NCI-H2081 (cell line): ENCODE measurements at regions not wholly inside any gene's neighbourhood (a gene's known extent, or its start where the extent isn't known, plus 50 kb on each side); places are given as distances from the start of the nearest gene placed in this dataset.
"Not testable (repeated sequence)": the region's sequence is repeated elsewhere in the genome, so short reads cannot be mapped to it uniquely, and the experiment has no call there.

Experiments used
- DNase-seq, 2 experiments: peaks; one replicate each; lab custom pipeline; 2025; lab: John Stamatoyannopoulos, UW

DNA sequence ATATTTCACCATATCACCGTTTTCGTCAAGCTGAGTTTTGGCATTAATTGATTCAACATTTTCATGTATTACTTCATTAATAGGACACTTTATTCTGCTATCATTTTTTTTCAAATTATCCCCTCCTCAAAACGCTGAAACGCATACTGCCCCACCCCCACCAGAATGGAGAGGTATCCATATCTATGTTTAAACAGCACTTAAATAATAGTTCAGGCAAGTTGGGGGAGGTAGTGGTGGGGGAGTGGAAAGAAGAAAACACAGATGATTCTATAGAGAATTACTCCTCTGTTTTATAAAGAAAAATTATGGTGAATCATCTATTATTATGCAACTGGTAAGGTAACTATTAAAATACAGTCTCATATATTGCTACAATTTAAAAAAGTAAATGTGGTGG, 314.4 kb upstream of the ZEB2 start:
- no peak for DNase-seq

DNA sequence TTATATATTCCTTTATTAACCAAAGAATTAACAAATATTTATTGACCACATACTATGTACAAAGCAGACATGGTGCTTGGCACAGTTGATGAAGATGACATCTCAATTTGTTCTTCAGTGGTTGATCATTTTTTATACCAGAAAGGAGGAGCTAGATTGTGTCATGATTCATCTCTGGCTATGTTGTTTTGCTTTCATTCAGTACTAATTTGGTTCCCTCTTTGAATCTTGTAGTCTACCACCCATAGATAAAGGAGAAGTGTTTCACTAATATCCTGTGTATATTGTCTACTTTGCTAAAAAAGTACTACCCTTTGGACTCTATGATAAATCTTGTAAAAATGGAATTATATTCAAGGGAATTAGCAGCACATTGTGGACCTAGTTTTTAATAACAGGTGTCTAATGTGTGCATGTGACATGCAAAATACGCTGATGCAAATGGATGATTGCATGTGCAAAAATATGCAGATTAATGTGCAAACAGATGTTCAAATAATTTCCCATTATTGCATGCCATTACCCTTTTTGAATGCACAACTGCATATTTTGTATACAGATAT, 313.2 kb upstream of the ZEB2 start:
- DNase-seq, result no peak

DNA sequence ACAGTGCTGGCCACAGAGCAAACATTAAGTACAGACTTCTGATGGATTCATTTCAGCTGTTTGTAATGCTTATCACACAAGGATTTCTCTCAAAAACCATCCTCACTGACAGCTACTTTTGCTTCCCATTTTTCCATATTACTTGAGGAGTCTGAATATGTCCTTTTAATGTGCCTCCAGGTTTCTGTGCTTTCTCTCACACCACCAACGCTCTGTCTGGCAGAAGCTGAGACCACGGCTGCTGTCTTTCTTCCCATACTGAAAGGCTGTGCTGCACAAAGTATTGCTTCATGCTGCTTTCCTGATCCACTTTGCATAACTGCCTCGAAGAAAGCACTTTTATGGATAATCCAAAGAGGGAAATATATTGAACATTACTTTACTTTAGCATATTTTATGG, 312.1 kb upstream of the ZEB2 start:
- DNase-seq, result no peak

DNA sequence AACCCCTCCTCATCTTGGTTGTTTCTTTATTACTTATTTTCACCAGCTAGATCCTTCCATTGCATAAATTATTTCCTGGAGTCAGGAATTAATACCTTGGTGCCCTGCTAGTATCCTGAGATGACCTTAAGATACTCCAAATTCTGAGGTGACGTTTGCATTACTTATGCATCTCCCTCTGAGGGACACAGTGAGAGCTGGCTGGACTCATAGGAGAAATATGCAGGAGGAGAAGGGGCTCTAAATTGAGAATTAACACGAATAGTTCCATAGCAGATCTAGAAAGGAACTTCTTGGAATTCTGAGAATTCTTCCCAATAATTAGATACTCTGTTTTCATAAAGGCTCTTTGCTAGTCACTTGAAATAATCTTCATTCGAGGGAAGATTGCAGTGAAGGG, 310.6 kb upstream of the ZEB2 start:
- no peak for DNase-seq

DNA sequence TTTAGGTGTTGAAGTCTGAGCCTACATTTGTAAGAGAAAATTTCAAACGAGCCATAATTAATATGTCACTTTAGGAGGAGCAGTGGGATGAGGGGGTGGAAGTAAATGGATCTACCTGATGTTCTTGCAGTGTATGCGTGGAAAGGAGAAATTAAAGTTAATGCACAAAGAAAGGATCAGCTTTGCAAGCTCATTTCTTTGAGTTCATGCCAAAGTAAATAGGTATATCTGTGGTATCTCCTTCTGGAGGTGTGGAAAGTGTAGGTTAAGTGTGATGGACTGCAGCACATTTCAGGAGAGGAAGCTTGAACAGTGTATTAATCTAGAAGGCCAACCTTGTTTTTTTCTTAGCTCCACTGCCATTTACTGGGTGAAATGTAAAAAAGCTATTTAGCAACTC, 307.5 kb upstream of the ZEB2 start:
- DNase-seq, result no peak

DNA sequence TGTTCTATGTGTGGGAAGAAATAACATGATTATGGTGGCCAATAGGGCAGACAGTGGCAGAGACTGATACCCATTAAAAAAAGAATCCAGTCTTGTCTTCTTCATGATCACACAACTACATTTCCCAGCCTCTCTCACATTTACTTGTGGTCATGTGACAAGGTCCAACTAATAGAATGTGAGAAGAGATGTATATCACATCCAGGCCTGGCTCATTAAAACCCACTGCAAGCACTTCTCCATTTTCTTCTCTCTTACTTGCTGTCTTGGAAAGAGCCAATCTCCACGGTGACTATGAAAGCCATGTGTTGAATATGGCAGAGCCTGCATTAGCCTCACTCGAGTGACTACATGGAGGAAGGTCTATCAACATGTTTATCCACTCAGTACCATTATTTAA, 306.2 kb upstream of the ZEB2 start:
- no peak for DNase-seq

DNA sequence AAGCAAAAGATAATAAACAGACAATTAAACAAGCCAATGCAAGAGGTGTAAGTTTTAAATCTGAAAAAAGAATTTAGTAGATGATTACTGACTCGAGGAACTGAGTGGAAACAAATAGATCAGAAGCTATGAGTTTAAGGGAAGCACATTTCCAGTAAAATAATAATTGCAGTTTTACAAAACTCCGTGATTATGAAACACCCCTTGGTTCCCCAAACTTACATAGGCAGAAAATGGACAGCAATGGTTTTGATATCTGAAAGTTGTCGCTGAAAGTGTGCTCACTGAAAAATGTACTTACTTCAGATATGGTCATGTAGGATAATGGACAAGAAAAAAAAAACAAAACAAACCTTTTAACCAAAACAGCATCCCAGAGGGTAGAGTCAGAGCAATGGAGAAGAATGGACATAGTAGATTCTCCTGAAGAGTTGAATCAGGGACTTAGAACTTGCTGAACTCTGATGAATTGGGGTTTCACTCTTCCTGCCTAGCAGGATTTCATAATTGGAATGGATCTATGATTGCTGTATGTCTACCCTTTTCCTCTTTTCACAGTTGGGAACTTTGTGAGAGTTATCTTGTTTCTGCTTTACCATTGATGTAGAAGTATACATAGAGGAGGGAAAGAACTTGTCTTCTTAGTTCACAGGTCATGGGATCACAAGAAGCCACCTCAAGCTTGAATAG, 305.6 kb upstream of the ZEB2 start:
- DNase-seq, result no peak

DNA sequence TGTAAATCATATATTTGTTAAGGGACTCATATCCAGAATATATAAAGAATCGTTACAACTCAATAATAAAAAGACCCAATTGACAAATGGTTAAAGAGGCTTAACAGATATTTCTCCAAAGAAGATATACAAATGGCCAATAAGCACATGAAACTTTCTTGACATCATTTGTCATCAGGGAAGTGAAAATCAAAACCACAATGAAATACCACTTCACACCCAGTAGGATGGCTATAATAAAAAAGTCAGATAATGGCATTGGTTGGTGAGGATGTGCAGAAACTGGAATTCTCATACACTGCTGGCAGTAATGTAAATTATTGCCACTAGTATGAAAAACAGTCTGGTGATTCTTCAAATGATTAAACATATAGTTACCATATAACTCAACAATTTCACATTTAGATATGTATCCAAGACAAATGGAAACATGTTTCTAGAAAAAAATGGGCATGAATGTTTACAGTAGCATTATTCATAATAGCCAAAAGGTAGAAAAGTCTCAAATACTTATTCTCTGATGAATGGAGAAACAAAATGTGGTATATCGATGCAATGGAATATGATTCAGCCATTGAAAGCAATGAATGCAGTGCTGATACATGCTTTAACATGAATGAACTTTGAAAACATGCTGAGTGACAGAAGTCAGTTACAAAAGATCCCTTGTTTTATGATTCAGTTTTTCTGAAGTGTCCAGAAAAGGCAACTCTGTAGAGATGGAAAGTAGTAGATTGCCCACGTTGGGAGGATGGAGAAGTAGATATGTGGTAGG, 304.6 kb upstream of the ZEB2 start:
- DNase-seq, result no peak

DNA sequence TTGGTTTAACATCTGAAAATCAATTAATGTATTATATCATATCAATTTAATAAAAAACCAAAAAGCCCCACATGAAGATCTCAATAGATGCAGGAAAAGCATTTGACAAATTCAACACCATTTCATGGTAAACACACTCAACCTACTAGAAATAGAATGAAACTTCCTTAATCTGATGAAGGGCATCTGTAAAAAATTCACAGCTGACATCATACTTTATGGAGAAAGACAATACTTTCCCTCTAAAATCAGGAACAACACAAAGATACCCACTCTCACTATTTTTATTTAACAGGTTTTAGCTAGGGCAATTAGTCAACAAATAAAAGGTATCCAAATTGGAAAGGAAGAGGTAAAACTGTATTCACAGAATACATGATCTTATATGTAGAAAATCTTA, 303.0 kb upstream of the ZEB2 start:
- DNase-seq, result no peak

DNA sequence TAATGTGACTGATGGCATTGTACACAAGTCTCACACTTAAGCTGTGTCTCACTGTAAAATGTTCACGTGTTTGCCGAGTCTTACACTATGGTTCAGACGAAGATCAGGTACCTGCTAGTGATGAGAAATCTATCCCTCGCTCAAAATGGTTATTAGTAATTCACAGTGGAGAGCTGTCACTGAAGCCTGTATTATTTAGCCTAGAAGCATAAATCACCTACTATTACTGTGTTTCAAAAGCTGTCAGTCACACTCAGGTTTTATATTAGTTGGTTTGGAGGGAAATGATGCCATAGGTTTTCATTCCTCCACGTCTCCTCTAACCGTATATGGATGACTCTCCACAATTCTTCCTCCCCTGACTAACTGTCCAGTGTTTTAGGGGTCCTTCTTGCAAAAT, 292.4 kb upstream of the ZEB2 start:
- no peak for DNase-seq

DNA sequence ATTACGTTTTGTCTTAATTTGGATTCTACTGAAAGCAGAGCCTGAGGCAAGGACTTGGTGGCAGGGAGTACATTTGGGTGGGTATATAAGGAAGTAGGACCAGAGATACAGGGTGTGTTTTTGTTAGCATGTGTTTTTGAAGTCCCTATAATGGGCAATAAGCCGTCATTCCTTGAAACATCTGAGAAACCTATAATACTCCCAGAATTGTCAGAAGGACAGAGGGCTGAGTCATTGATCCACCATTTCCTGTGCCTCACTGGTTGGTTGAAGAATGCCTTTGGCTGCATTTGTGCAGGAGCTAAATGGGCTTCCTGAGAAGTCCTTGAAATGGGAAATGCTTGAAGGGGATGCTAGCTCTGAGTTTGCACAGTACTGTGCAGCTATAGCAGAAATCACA, 281.8 kb upstream of the ZEB2 start:
- DNase-seq, result no peak

DNA sequence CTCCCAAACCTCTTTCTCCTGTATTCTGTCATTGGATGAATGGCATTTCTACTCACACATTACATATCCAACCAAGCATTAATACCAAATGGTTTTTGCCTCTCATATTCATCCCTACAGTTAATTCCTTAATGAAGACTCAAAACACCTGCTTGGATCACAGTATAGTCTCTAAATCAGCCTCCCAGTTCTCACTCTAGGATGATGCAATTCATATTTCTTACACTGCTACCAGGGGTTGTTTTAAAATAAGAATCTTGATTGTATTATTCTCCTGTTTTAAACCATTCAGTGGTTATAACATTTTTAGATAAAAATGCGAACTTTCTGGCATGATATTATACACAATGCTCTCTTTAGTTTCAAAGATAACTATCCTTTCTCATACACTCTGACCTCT, 281.4 kb upstream of the ZEB2 start:
- DNase-seq, result no peak

DNA sequence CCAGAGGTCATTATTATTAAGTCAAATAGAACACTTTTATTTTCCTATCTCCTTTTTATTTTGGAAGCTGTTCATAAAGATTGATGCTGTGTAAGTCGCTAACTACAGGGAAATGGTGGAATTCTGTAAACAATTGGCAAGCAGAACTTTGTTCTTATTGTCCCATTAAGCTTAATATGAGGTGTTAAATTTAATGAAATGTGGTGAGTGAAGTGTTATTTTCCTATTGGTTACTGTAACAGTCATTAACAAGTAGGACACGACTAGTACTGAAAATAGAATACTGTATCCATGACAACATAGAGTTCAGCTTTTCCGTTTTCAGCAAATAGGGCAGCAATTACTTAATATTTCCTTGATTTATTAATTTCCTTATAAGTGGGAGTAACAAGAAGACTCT, 279.1 kb upstream of the ZEB2 start:
- no peak for DNase-seq

DNA sequence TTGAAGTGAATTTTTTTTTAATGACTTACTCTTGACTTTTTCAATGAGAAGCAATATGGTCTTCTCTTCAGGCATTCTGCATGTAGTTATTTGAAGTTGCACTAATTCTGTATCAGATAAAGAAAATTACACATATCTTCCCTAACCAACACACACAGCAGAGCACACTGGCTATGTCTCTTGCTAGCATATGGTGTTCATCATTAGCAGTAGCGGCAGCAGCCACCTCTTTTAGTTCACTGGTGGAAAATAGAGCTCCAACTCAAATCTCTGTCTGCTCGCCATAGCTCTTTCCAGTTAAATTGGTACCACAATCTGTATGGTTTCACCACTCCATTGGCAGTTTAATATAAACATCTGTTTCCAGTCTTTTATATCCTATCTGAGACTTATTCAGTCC, 278.1 kb upstream of the ZEB2 start:
- DNase-seq, result no peak

DNA sequence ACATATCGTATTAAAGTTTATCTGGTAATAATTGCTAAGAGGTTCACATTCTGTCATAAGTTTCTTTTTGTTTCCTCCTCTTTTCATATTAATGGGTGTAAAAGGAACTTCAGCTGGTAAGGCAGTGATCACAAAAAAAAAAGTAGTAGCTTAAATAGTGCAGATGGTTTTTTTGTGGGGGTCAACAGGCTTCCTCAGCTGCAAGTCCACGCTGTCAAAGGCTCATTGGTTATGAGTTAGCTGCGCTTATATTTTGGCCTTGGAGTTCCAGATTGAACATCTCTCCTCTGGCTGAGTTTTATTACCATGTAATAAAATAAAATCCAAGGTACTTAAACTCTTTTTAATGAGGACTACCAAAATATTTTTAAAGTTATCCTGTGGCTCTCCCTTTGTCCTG, 277.0 kb upstream of the ZEB2 start:
- DNase-seq, result no peak

DNA sequence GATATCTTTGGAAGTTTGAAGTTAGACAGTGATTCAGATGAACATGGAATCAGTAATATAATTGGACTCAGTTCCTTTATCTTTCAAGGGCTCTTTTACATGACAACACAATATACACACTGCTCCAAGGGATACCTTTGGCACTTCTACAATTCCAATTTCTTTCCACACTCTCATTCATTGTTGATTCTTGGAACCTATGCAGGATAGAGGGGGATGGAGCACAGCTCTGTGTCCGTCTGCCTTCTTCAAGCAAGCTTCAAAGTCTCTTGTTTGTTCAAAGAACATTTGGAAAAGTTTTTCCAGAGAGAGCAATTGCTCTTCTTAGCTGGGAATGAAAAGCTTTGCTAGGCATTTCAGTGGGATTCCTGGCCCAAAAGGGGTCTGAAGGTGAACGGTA, 276.2 kb upstream of the ZEB2 start:
- no peak for DNase-seq

DNA sequence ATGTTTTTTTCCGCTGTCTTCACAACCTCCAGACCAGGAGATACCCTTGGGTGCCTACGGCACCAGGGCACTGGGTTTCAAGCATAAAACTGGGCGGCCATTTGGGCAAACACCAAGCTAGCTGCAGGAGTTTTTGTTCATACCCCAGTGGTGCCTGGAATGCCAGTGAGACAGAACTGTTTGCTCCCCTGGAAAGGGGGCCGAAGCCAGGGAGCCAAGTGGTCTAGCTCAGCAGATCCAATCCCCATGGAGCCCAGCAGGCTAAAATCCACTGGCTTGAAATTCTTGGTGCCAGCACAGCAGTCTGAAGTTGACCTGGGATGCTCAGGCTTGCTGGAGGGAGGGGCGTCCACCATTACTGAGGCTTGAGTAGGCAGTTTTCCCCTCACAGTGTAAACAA, 265.3 kb upstream of the ZEB2 start:
- DNase-seq, result no peak

DNA sequence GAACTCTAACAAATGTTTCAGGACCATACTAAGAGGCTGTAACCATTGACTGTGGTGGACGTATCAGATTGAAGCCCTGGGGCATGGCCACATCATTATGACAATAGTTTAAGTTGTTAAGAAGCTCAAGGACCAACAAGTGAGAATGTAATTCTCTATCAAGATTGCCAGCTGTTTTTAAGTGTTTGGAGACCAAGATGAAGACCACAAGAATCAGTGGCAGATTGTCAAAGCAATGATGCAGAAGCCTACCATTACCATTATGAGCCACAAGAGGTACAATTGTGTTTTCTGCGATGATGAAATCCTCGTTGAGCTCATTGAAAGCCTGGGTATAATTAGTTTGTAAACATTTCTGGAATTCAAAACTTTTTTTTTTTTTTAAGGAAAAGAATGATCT, 261.1 kb upstream of the ZEB2 start:
- DNase-seq, result peak in 1 of 2 experiments; percentile 1

DNA sequence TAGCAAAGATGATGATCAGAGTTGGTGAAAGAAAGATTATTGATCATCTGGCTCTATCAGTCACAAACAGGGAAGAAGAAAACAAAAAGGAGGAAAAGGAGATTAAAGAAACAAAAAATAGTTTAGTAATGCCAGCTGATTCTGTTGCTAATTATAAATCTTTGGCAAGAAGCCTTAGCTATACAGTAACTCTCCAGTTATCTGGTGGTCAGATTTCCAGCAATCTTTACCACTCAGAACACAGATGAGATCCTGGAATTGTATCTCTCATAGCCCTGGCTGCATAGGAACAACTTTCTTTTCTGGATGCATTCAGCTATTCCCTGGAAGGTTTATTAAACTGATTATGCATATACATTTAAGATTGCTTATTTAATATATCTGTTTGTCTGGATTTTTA, 256.8 kb upstream of the ZEB2 start:
- DNase-seq, result no peak

DNA sequence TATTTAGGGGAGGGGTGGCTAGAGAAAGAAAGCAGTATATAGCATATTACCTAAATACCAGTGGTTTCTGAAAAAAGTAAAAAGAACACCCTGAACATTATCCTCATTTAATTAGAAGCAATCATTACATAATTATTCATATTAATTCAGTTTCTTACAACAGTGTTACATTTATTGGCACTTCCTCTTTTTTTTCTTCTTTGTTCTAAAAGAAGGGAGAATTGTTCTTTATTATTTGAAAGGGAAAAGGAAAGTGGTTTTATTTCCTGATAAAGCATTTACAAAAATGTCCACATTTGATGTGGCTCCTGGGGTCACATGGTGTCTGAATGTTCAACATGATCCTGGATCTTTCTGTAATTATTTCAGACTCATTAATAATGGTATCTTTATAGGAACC, 254.9 kb upstream of the ZEB2 start:
- DNase-seq, result no peak

DNA sequence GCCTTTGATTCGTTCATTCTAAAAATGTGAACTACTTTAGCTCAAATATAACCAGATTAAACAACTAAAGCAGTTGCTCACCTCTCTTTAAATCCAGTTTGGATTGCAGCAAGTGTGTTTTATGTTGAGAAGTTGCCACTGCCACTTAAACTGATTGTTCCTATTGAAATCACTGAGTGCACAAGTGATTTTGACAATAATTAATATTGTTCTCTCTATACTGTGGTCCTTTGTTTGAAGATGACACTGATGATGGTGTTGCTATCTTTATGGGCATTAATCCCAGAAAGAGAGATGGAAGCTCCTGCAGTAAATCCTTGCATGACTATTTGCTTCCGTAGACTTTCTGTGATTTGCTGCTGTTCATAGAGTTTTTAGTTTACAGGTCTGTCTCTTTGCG, 251.4 kb upstream of the ZEB2 start:
- DNase-seq, result no peak

DNA sequence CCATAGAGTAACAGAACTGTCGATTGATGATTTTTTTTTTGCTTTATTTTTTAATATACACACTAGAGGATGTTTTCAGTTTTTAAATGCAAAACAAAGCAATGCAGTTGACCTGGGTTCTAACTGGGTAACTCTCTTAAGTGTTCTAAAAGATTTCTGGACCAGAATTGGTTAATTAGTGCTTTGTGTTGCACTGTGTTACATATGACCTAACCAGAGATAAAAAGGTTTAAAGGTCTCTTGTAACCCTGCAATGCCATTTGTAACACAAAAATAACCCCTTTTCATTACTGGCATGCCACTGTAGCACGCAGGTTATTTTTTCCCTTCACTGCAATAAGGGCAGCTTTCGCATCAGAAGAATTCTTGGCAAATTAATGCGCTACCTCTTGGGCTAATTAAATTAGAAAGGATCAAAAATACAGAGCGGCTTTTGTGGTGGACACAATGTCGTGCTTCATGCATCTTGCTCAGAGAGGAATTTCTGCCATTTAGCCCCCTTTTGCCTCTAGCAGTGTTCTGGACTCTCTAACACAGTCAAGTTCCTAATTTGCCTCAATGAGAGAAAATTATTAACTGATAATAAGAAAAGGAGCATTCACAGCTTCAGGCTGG, 250.8 kb upstream of the ZEB2 start:
- no peak for DNase-seq

DNA sequence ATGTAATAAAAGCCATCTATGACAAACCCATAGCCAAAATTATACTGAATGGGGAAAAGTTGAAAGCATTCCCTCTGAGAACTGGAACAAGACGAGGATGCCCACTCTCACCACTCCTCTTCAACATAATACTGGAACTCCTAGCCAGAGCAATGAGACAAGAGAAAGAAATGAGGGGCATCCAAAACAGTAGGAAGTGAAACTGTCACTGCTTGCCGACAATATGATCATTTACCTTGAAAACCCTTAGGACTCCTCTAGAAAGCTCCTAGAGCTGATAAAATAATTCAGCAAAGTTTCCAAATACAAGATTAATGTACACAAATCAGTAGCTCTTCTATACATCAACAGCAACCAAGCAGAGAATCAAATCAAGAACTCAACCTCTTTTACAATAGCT, 241.0 kb upstream of the ZEB2 start:
- DNase-seq, result not testable (repeated sequence)
